Superior temporal gyrus (tissue), 1 donor: ENCODE measurements at regions not wholly inside any gene's neighbourhood (a gene's known extent, or its start where the extent isn't known, plus 50 kb on each side); places are given as distances from the start of the nearest gene placed in this dataset.
A peak's percentile ranks its signal among the peaks of the same experiment; 100 is the strongest.
"Not testable (repeated sequence)": the region's sequence is repeated elsewhere in the genome, so short reads cannot be mapped to it uniquely, and the experiment has no call there.

ENCODE experiments used
- DNase-seq: peaks from one replicate; pipeline ENCODE4 v3.0.0-alpha.2; 2016; ENCODE audit errors: extremely low spot score

DNA sequence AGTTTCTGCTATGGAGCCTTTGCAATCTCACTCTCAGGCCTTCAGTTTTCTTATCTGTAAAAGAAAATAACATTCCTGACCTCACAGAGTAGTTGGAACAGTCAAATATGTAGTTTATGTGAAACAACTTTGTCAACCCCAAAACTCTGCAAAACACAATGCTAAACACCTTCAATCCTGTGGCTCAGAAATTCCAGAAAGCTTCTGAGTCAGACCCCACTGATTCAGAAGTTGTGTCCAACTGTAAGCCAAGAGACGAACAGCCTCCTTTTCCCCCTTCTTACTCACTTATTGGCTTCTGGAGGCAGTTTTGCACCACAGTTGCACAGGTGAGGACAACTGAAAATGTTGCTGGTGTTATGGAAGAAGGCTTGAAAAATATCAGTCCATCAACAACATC lies 52.9 kb downstream of the TMSB4Y start:
- DNase-seq, result no peak

DNA sequence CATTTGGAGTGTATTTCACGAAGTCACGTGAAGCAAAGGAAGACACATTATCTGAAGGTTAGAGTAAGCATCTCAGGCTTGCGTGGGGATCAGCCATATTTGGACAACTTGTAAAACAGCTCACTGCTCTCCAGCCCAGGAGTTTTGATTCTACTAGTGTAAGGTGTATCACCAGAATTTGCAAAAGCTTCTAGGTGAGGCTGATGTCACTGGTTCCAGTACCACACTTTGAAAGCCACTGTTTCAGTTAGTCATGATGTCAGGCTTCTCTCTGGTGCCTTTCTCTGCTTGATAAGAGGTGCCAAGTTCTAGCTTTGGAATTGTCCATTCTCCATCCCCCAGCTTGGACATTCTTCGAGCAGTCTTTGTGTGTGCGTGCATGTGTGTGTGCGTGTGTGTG lies 62.3 kb downstream of the TMSB4Y start:
- DNase-seq, result no peak

DNA sequence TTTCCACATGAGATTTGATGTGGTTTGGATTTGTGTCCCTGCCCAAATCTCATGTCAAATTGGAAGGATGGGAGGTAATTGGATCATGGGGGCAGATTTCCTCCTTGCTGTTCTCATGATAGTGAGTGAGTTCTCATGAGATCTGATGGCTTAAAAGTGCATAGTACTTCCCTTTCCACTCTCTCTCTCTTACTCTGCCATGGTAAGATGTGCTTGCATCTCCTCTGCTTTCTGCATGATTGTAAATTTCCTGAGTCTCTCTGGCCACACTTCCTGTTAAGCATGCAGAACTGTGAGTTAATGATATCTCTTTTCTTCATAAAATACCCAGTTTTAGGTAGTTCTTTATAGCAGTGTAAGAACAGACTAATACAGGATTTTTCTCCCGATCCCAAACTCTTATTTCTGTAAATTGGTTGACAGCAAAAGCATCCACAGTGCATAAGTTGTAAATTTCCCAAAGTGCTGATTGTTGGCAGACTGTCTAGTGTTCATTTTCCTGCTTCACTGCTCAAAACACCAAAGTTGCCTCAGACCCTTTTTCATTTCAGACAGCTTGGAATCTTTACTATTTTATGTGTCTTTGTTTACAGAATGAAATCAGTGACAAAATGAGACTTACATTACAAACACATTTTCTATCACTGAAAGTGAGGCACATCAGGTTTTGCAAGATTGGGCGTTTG lies 86.6 kb downstream of the TMSB4Y start:
- no peak for DNase-seq

DNA sequence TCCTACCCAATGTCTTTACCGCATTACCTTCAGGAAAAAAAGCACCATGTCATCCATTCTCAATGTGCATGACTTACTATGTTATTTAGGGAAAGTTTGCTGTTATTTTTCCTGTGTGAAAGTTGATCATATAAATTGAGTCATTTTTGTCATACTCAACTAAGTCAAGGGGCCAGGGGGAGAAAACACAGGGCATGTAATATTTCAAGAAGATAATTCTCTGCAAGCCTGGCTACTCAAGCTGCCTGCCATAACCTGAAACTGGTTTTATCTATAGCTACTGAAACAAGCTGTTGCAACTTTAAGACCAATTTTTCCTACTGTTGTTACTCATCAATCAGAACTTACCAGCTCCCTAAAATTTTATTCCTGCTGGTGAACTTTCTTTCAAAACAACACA lies 91.4 kb downstream of the TMSB4Y start:
- no peak for DNase-seq

DNA sequence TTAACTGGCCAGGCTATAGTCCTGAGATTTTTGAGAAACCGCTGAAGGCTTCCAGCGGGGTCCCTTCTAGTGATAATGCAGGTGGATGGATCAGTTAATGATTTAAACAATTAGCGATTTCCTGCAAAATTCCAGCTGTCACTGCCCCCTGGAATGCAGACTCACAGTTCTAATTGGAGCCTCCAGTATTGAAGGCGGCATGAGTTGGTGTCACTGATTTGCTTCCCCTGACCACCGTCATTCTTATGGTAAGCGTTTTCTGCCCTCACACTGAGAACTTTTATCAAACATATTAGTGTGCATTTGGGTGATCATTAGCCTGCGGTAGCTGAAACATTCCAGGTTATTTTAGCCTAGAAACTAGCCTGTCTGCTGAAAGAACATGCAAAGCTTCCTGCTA lies 99.1 kb downstream of the TMSB4Y start:
- DNase-seq, result no peak

DNA sequence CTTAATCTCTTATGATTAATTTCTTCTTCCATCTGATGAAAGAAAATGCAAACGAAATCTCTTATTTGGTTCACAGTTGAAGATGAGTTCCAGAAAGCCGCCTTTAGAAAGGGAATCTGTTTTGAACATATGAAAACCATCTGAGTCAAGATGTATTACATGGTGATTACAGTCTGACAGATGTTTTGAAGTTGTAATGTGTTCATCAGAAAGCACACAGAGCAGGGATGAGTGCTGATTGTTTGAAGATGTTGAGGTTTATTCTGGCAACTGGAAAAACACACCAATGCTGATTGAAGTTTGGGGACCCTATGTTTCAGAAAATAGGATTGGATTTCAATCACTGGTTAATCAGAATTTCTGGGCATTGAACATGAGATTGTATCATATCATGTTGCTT lies 99.7 kb downstream of the TMSB4Y start:
- no peak for DNase-seq

DNA sequence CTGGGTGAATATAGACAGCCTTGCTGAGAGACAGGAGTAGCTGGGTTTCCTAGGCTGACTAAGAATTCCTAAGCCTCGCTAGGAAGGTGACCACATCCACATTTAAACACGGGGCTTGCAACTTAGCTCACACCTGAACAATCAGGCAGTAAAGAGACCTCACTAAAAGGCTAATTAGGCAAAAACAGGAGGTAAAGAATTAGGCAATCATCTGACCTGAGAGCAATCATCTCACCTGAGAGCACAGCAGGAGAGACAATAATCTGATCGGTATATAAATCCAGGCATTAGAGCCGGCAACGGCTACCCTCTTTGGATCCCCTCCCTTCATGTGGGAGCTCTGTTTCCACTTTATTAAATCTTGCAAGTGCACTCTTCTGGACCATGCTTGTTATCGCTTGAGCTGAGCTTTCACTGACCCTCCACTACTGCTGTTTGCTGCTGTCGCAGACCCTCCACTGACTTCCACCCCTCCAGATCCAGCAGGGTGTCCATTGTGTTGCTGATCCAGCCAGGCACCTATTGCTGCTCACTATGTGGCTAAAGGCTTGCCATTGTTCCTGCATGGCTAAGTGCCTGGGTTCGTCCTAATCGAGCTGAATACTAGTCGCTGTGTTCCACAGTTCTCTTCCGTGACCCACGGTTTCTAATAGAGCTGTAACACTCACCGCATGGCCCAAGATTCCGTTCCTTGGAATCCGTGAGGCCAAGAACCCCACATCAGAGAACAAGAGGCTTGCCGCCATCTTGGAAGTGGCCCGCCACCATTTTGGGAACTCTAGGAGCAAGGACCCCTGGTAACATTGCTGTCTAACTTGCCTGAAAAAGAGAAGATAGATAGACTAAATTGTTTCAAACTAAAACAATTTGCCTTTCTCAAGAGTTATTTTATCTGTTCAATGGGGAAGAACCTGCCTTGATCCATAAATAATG lies 100.7 kb downstream of the TMSB4Y start:
- DNase-seq, result no peak

DNA sequence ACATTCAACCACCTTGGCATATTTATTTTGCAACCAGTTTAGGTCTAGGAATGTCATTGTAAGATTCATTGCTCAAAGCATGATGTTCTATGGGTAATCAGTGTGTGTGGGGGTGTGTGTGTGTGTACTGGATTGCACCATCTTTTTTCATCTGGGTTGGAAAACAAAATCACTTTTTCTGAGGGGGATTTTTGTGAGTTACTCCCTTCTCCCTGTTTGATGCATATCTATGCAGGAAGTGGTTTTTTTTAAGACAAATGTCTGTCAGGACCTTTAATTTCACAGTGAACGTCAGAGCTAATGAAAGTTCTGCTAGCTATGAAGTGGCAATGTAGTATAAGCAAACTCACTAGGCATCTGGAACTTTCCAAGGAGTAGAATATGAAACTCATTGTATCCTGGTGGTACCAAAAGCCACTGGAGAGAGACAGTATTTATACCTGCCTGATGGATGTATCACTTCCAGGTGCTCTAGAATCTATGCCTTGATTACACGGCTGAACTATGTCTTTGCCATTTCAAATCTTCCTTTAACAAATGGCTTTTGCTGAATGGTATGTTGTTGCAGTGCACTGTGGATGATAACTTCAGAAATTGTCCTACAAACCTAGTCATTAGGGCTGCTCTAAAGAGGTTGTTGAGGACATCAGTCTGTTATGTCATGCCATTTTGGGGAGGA lies 101.5 kb downstream of the TMSB4Y start:
- no peak for DNase-seq

DNA sequence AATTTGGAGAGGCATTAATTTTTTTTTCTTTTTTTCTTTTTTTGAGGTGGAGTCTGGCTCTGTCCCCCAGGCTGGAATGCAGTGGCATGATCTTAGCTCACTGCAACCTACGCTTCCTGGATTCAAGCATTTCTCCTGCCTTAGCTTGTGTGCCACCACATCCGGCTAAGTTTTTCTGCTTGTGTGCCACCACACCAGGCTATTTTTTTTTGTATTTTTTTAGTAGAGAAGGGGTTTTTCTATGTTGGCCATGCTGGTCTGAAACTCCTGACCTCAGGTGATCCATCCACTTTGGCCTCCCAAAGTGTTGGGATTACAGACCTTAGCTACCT lies 102.0 kb downstream of the TMSB4Y start:
- DNase-seq, result no peak

DNA sequence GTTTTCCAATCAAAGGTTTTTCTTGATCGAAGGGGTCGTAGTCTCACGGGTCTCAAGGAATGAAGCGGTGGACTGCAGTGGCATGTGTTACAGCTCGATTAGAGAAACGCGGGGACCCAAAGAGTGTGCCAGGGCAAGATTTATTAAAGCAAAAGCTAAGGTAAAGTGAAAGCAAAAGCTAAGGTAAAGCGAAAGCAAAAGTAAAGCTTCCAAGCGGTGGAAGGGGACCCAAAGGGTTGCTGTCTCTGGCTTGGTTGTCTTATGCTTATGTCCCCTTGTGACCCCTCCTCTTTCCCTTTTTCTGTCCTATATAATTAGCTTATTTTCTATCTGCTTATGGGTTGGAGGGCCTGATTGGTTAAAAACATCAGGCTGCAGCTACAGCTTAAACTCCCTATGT lies 126.4 kb downstream of the TMSB4Y start:
- DNase-seq, result no peak

DNA sequence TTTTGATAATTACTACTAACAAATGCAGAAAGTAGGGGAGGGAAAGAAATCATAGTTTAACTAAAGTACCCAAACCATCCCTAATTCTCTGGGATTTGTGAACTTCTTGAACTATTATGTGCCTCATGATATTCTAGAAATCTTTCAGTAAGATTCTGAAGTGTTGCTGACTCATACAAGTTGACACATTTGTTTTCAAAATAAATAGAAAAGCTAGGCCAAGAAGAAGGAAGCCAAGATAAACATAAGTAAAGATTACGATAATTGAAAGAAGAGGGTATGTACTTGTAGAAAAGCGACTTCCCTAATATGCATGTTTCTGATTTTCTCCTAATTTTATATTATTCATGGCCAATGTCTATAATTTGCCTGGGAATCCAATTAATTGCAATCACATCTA lies 140.7 kb downstream of the TMSB4Y start:
- no peak for DNase-seq

DNA sequence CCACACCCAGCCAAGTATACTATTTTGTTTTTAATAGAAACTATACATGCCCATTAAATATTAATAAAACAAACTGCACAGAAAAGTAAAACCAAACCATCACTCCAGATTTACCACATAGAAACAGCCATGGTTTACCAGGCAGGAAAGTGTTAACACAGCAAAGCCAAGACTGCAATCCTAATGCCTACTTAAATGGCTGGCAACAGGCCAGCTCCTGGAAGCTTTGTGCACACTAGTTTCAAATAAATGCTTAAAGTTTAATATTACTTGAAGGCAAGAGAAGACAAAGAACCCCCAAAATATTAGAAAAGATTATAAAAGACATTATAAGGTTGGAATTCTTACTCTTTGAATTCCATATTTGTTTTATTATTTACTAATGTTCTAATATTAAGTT lies 141.0 kb downstream of the VCY start:
- DNase-seq, result no peak

DNA sequence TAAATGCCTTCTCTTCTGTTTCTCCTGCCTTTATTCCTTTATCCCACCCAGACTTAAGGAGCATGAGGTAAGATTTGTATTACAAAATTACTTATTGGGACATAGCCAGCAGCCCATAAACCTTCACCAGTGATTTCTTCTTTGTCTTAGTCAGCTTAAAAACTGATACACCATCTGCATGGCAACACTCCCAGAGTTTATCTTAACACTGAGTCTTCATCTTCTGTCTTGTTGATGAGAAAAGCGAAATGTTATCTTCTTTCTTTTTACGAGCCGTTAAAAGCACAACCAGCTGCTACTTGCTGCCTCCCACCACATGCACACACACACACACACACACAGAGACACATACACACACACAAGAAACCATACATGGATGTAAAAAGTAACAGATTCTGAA lies 116.7 kb downstream of the VCY start:
- DNase-seq, result peak; percentile 10

DNA sequence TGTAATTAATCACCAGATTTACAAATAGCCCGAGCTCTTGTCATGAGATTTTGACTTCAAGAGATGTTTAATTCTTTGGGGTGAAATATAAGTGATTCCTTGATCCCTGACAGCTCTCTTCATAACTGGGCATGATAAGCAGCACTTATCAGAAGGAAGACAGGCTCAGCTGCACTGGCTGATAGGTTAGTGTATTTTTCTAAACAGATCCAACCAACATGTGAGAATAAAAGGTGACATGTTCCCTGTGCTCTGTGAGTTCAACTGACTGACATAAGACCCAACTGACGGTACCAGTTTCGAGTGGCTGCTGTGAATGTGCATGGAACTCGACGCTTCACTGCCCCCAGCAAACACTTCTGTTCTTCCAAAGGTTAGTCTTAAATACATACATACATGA lies 114.8 kb downstream of the VCY start:
- no peak for DNase-seq

DNA sequence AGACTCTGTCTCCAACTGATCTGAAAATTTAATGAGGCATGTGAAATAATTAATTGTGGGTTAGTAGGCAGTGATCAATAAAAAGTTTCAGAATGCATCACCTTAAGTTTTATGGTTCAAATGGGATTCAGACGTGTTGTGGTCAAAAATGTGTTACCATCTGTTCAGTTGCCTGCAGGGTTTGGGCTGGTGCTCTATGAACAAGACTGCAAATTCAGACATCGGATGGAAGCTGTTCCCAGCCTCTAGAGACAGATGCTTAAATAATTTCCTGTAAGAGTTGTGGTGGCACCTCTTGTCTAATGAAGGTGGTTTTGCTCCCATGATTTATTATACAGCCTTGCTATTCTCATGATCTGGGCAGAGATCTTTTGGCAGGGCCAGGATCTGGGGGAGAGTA lies 113.6 kb downstream of the VCY start:
- DNase-seq, result no peak

DNA sequence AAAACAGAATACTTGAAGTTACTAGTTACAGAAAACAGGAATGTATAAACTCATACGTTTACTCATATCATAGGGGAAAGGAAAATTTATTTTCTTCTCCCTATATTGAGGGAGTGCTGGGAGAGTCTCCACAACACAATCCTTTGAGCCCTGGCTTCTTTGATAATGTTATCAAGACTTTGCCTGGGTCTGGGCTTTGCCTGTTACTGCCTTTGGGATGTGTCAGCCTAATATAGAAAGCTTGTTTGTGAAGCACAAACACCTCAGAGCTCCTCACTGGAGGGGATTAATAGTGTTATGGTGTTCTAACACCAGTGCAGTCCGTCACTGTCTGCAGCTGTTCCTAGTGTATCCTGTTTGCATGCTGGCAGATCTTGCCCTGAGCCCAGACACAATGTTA lies 107.8 kb downstream of the VCY start:
- no peak for DNase-seq

DNA sequence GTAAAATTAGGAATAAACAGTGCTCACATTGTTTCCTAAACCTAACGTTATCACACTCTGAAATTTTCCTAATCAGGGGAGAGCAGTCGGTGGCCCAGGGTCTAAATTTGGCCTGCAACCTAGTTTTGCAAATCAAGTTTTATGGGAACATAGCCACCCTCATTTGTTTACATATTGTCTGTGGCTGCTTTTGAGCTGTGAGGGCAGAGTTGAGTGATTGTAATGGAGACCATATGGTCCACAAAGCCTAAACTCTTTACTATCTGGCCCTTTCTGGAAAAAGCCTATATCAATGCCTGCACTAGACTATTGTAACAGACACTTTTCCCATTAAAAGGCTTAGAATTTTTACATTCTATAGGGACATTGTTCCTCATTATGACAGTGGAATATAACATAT lies 105.2 kb downstream of the VCY start:
- no peak for DNase-seq

DNA sequence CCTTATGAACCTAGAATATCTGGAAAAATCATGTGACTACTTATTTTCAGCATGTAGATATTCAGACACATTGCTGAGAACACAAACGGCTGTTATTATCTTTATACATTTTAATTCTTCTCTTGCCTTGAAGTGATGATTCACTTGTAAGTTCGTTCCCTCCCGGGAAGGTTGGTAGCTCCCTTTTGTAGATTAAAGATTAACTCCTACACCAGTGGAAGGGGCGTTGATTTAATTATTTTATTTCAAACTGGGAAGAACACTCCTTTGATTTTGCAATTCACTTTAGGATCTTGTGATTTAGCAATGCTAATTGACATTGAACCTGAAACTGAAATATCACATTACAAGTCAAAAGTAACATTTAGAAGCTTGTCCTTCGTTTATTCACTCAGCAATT lies 103.4 kb downstream of the VCY start:
- no peak for DNase-seq

DNA sequence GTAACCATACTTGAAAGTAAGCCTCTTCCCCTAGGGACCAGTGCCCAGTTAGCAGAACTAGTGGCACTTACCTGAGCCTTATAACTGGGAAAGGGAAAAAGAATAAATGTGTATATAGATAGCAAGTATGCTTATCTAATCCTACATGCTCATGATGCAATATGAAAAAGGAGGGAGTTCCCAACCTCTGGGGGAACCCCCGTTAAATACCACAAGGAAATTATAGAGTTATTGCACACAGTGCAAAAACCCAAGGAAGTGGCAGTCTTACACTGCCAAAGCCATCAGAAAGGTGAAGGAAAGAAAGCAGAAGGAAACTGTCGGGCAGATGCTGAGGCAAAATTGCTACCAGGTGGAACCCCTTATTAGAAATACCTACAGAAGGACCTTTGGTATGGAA lies 92.2 kb downstream of the VCY start:
- not testable (repeated sequence) for DNase-seq

DNA sequence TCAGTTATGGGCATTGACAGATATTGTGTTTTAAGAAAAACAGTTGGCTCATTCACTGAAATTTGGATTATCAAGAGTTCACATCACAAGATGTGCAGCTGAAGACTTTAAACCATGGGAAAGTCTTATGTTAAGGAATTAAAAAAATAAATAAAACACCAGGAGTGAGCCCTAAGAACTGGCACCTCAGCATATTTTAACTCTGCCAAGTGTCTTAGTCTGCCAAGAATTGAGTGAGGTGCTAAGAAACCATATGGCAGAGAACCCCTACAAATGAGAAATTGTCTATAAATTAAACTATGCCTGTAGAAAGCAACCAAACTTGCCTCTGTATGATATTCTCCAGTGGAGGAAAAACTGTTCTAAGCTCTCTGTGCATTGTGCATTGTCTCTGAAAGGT lies 78.5 kb downstream of the VCY start:
- DNase-seq, result peak; percentile 8

DNA sequence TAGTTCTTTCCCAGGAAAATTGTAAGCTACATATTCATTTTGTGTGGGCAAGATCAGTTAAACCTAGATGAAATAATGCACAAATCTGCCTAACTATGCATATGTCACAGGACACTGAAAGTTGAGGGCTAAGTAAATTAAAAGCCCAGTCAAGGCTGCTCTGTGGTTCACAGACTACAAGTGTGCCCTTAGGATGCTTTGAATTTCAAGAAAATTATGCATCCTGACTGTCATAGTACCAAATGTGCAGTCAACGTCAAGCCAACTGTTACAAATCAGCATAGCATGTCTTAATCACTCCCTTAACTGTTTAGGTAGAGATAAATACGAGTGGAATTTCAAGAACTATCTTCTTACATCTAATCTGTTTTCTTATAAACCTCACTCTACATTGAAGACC lies 55.8 kb downstream of the VCY start:
- not testable (repeated sequence) for DNase-seq
